ENCODE measurements at regions not wholly inside any gene's neighbourhood (a gene's known extent, or its start where the extent isn't known, plus 50 kb on each side); places are given as distances from the start of the nearest gene placed in this dataset.

DNA sequence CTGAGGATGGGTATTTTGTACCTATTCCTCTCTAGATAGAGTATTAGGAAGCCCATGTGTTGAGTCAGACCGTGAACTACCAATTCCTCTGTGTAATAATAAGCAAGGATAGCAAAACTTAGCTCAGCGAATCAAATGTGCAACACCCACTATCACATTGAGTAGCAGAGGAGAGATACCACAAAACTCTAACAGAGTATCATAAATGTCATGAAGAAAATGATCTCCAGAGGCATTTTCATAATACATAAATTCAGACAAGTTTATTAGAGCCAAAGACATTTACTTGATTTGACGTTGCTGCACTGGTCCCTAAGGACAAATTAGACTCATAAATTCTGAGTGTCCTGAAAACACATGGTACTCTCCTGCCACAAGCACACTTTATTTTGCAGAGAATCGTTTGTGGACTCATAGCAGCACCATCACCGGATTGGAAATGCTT lies 245.2 kb downstream of the HAO1 start:
- H3K4me3 Mint-ChIP-seq, result no peak overlapping the region
- CTCF ChIA-PET, result no interaction called here

DNA sequence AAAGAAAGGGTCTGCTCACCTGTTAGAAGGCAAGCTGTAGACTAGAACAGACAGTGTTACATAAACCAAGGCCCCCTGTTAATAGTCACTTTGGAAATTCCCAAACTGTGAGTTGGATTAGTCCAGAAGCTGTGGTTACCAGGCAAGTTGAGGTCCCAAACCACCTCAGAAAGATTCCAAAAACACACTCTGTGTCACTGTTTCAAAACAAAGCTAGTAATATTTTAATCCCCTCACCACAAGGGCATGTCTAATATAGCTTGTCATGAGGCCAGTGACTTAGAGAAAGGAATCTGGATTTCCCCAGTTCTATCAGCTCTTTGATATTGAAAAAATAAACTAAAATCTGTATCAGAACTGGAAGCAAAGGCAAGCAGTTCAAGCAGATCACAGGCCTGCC lies 244.6 kb downstream of the HAO1 start:
- H3K4me3 Mint-ChIP-seq, result no peak overlapping the region
- POLR2A ChIA-PET, result no interaction called here

More for the DNA sequence above, 245.2 kb downstream of the HAO1 start:
- intact Hi-C loops (cut with micrococcal nuclease), result no loop called here
- ATAC-seq (ENCODE audit: low read depth) (no peak), DNase-seq (no peak)
- 77% methylated on average over 3 of the region's 5 CpGs for WGBS (ENCODE audit: insufficient coverage)
- POLR2A ChIA-PET, result no interaction called here
- Mint-ChIP-seq H3K9me3 (ENCODE audit: insufficient read depth) (no peaks in the 10 kb centered on the region), H3K4me1 (no peaks in the 10 kb centered on the region), H3K27me3 (no peaks in the 10 kb centered on the region), H3K27ac (no peak overlapping the region)
- H3K4me2 ChIP-seq (replicated peaks; ENCODE audit: low read depth, low read length, poor library complexity, severe bottlenecking), result no peak overlapping the region
- no peaks in the 10 kb centered on the region for H3K9me3 ChIP-seq (ENCODE audit: control extremely low read depth in 1 of 3, control insufficient read depth in 2 of 3, insufficient read depth in 1 of 3, low read length in 2 of 3)
- H3K79me2 ChIP-seq (ENCODE audit: control insufficient read depth, insufficient read depth, low read length), result no peaks in the 10 kb centered on the region
- no peak overlapping the region for H2AFZ ChIP-seq (ENCODE audit: insufficient read depth, low read depth, low read length, poor library complexity, severe bottlenecking)
- no peaks in the 10 kb centered on the region for H3K4me1 ChIP-seq (ENCODE audit: control insufficient read depth in 2 of 2, insufficient read depth in 2 of 2, low read length in 2 of 2)
- H3K27ac ChIP-seq (ENCODE audit: low read length in 2 of 2), result no peak overlapping the region
- no peaks in the 10 kb centered on the region for H3K27me3 ChIP-seq (replicated peaks in 1 of 4; ENCODE audit: control extremely low read depth in 1 of 4, control insufficient read depth in 3 of 4, insufficient read depth in 4 of 4, low read length in 3 of 4)
- no peak overlapping the region for H3K9ac ChIP-seq (ENCODE audit: low read length)
- no peaks in the 10 kb centered on the region for H3K36me3 ChIP-seq (replicated peaks in 1 of 2; ENCODE audit: control extremely low read depth in 1 of 2, control insufficient read depth in 1 of 2, extremely low read depth in 1 of 2, insufficient read depth in 2 of 2, low read length in 1 of 2)
- TF ChIP-seq EZH2 (IDR thresholded peaks at IDR 0.05; ENCODE audit: borderline replicate concordance, insufficient read depth, low read depth, low read length, poor library complexity, severe bottlenecking), result no peak
- TF ChIP-seq, protein P1, sequence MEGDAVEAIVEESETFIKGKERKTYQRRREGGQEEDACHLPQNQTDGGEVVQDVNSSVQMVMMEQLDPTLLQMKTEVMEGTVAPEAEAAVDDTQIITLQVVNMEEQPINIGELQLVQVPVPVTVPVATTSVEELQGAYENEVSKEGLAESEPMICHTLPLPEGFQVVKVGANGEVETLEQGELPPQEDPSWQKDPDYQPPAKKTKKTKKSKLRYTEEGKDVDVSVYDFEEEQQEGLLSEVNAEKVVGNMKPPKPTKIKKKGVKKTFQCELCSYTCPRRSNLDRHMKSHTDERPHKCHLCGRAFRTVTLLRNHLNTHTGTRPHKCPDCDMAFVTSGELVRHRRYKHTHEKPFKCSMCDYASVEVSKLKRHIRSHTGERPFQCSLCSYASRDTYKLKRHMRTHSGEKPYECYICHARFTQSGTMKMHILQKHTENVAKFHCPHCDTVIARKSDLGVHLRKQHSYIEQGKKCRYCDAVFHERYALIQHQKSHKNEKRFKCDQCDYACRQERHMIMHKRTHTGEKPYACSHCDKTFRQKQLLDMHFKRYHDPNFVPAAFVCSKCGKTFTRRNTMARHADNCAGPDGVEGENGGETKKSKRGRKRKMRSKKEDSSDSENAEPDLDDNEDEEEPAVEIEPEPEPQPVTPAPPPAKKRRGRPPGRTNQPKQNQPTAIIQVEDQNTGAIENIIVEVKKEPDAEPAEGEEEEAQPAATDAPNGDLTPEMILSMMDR (IDR thresholded peaks at IDR 0.05), result no peak
- no peak overlapping the region for H3K4me3 ChIP-seq (ENCODE audit: control extremely low read depth in 1 of 5, extremely low read depth in 1 of 5, insufficient read depth in 1 of 5, low read depth in 2 of 5, low read length in 4 of 5)
- no peaks in the 10 kb centered on the region for H4K20me1 ChIP-seq (ENCODE audit: control insufficient read depth, insufficient read depth, low read length, poor library complexity, severe bottlenecking)

More for the DNA sequence above, 244.6 kb downstream of the HAO1 start:
- no peak overlapping the region for H3K9ac ChIP-seq (ENCODE audit: low read length)
- H3K9me3 ChIP-seq (ENCODE audit: control extremely low read depth in 1 of 3, control insufficient read depth in 2 of 3, insufficient read depth in 1 of 3, low read length in 2 of 3), result no peaks in the 10 kb centered on the region
- DNase-seq (no peak), ATAC-seq (ENCODE audit: low read depth) (no peak)
- H3K4me1 ChIP-seq (ENCODE audit: control insufficient read depth in 2 of 2, insufficient read depth in 2 of 2, low read length in 2 of 2), result no peaks in the 10 kb centered on the region
- no peak overlapping the region for H3K27ac ChIP-seq (ENCODE audit: low read length in 2 of 2)
- H4K20me1 ChIP-seq (ENCODE audit: control insufficient read depth, insufficient read depth, low read length, poor library complexity, severe bottlenecking), result no peaks in the 10 kb centered on the region
- Mint-ChIP-seq H3K4me1 (no peaks in the 10 kb centered on the region), H3K27ac (no peak overlapping the region), H3K27me3 (no peaks in the 10 kb centered on the region), H3K9me3 (ENCODE audit: insufficient read depth) (peaks cover under 1% of the 10 kb centered on the region)
- no peaks in the 10 kb centered on the region for H3K27me3 ChIP-seq (replicated peaks in 1 of 4; ENCODE audit: control extremely low read depth in 1 of 4, control insufficient read depth in 3 of 4, insufficient read depth in 4 of 4, low read length in 3 of 4)
- TF ChIP-seq, protein P1 (IDR thresholded peaks at IDR 0.05), result no peak
- no peak for TF ChIP-seq EZH2 (IDR thresholded peaks at IDR 0.05; ENCODE audit: borderline replicate concordance, insufficient read depth, low read depth, low read length, poor library complexity, severe bottlenecking)
- no peak overlapping the region for H3K4me2 ChIP-seq (replicated peaks; ENCODE audit: low read depth, low read length, poor library complexity, severe bottlenecking)
- H3K4me3 ChIP-seq (ENCODE audit: control extremely low read depth in 1 of 5, extremely low read depth in 1 of 5, insufficient read depth in 1 of 5, low read depth in 2 of 5, low read length in 4 of 5), result no peak overlapping the region
- CTCF ChIA-PET, result no interaction called here
- H3K36me3 ChIP-seq (replicated peaks in 1 of 2; ENCODE audit: control extremely low read depth in 1 of 2, control insufficient read depth in 1 of 2, extremely low read depth in 1 of 2, insufficient read depth in 2 of 2, low read length in 1 of 2), result no peaks in the 10 kb centered on the region
- intact Hi-C loops (cut with micrococcal nuclease), result no loop called here
- H2AFZ ChIP-seq (ENCODE audit: insufficient read depth, low read depth, low read length, poor library complexity, severe bottlenecking), result no peak overlapping the region
- no peaks in the 10 kb centered on the region for H3K79me2 ChIP-seq (ENCODE audit: control insufficient read depth, insufficient read depth, low read length)

Measured in B cell (primary cell).